WTC11 (cell line): ENCODE measurements at regions not wholly inside any gene's neighbourhood (a gene's known extent, or its start where the extent isn't known, plus 50 kb on each side); places are given as distances from the start of the nearest gene placed in this dataset.

Experiments used
- ATAC-seq: fragments of 200-7000 bp; cut with Tn5 transposase; 2 replicates; pipeline ENCODE4 v1.10.0; 2021; ENCODE audit warnings: mild to moderate bottlenecking, moderate library complexity
- CTCF ChIA-PET: fragments of 300-600 bp; sonication (Branson Sonifier 250); formaldehyde crosslinking; loops from one replicate; lab custom pipeline; 2021; ENCODE audit warnings: antibody characterized with exemption; lab: Charles Lee
- POLR2A ChIA-PET: fragments of 350-600 bp; sonication (Branson Sonifier 250); formaldehyde crosslinking; loops from one replicate; lab custom pipeline; 2021; ENCODE audit warnings: antibody characterized with exemption; lab: Charles Lee
- DNase-seq: peaks from one replicate; pipeline ENCODE4 v3.0.0; 2021; ENCODE audit warnings: low spot score
- H3K27ac Mint-ChIP-seq: 2 replicates; pipeline ENCODE4 v1.8.0; 2021; ENCODE audit warnings: mixed read lengths
- H3K27me3 Mint-ChIP-seq: 2 replicates; pipeline ENCODE4 v1.8.0; 2021; ENCODE audit warnings: low read depth, mild to moderate bottlenecking, moderate library complexity, mixed read lengths
- H3K36me3 Mint-ChIP-seq: 2 replicates; pipeline ENCODE4 v1.8.0; 2021; ENCODE audit warnings: mixed read lengths
- H3K4me1 Mint-ChIP-seq: 2 replicates; pipeline ENCODE4 v1.8.0; 2022; ENCODE audit warnings: mixed read lengths
- H3K4me3 Mint-ChIP-seq: 2 replicates; pipeline ENCODE4 v1.8.0; 2021; ENCODE audit warnings: mild to moderate bottlenecking, moderate library complexity, mixed read lengths
- H3K9me3 Mint-ChIP-seq: 2 replicates; pipeline ENCODE4 v1.8.0; 2021; ENCODE audit warnings: mixed read lengths
- ATF2 ChIP-seq: sonication (generic); formaldehyde crosslinking; IDR thresholded peaks from 2 replicates; pipeline ENCODE4 v1.8.1; 2022; ENCODE audit warnings: low read depth, missing genetic modification reagents, borderline replicate concordance
- ATF3 ChIP-seq: sonication (generic); formaldehyde crosslinking; conservative IDR thresholded peaks from 2 replicates; pipeline ENCODE4 v1.8.1; 2022; ENCODE audit warnings: mild to moderate bottlenecking, missing genetic modification reagents
- ATF6 ChIP-seq: sonication (generic); formaldehyde crosslinking; IDR thresholded peaks from 2 replicates; pipeline ENCODE4 v1.8.1; 2023; ENCODE audit warnings: mild to moderate bottlenecking, missing genetic modification reagents
- CDX4 ChIP-seq: fragments of 250-450 bp; sonication (Bioruptor Pico); IDR thresholded peaks from 2 replicates; pipeline ENCODE4 v1.9.0; 2021; ENCODE audit warnings: moderate library complexity, mild to moderate bottlenecking, inconsistent platforms, borderline replicate concordance
- CREB1 ChIP-seq: sonication (generic); formaldehyde crosslinking; IDR thresholded peaks from 2 replicates; pipeline ENCODE4 v1.8.0; 2023; ENCODE audit warnings: mild to moderate bottlenecking, missing genetic modification reagents
- CREM ChIP-seq: sonication (generic); formaldehyde crosslinking; IDR thresholded peaks from 2 replicates; pipeline ENCODE4 v1.8.1; 2022; ENCODE audit warnings: mild to moderate bottlenecking, missing genetic modification reagents, moderate library complexity
- E2F1 ChIP-seq: sonication (generic); formaldehyde crosslinking; IDR thresholded peaks from 2 replicates; pipeline ENCODE4 v1.8.0; 2022; ENCODE audit warnings: mild to moderate bottlenecking, missing genetic modification reagents
- E2F5 ChIP-seq: sonication (generic); formaldehyde crosslinking; IDR thresholded peaks from 2 replicates; pipeline ENCODE4 v1.8.1; 2022; ENCODE audit warnings: mild to moderate bottlenecking, moderate library complexity, missing genetic modification reagents
- EMX1 ChIP-seq: fragments of 250-450 bp; sonication (Bioruptor Pico); IDR thresholded peaks from 2 replicates; pipeline ENCODE4 v1.8.0; 2021; ENCODE audit warnings: mild to moderate bottlenecking
- ETV6 ChIP-seq: sonication (generic); formaldehyde crosslinking; IDR thresholded peaks from 2 replicates; pipeline ENCODE4 v1.8.1; 2022; ENCODE audit warnings: mild to moderate bottlenecking, missing genetic modification reagents
- GTF2I ChIP-seq: fragments of 250-450 bp; sonication (Bioruptor Pico); conservative IDR thresholded peaks from 2 replicates; pipeline ENCODE4 v1.4.0; 2021; ENCODE audit warnings: mild to moderate bottlenecking
- HMGXB4 ChIP-seq: sonication (generic); formaldehyde crosslinking; IDR thresholded peaks from 2 replicates; pipeline ENCODE4 v1.8.1; 2023; ENCODE audit warnings: mild to moderate bottlenecking, moderate library complexity, missing genetic modification reagents
- IRF1 ChIP-seq: sonication (generic); formaldehyde crosslinking; IDR thresholded peaks from 2 replicates; pipeline ENCODE4 v1.8.0; 2023; ENCODE audit warnings: missing genetic modification reagents
- MXD4 ChIP-seq: fragments of 250-450 bp; sonication (Bioruptor Pico); IDR thresholded peaks from 2 replicates; pipeline ENCODE4 v1.8.0; 2021; ENCODE audit warnings: mild to moderate bottlenecking, moderate library complexity, borderline replicate concordance
- MYBL2 ChIP-seq: sonication (generic); formaldehyde crosslinking; IDR thresholded peaks from 2 replicates; pipeline ENCODE4 v1.8.1; 2023; ENCODE audit warnings: mild to moderate bottlenecking, moderate library complexity, missing genetic modification reagents
- NR1H2 ChIP-seq: sonication (generic); formaldehyde crosslinking; IDR thresholded peaks from 2 replicates; pipeline ENCODE4 v1.9.0; 2021; ENCODE audit warnings: mild to moderate bottlenecking, moderate library complexity, missing genetic modification reagents
- RELA ChIP-seq: sonication (generic); formaldehyde crosslinking; IDR thresholded peaks from 2 replicates; pipeline ENCODE4 v1.8.1; 2022; ENCODE audit warnings: missing genetic modification reagents, mild to moderate bottlenecking, borderline replicate concordance
- SMAD3 ChIP-seq: sonication (generic); formaldehyde crosslinking; IDR thresholded peaks from 2 replicates; pipeline ENCODE4 v1.8.0; 2022; ENCODE audit warnings: missing genetic modification reagents, mild to moderate bottlenecking, borderline replicate concordance
- SOX15 ChIP-seq: fragments of 250-450 bp; sonication (Bioruptor Pico); IDR thresholded peaks from 2 replicates; pipeline ENCODE4 v1.9.0; 2021; ENCODE audit warnings: mild to moderate bottlenecking
- SP1 ChIP-seq: sonication (generic); formaldehyde crosslinking; conservative IDR thresholded peaks from 2 replicates; pipeline ENCODE4 v1.8.1; 2022; ENCODE audit warnings: missing genetic modification reagents
- TCF7 ChIP-seq: sonication (generic); formaldehyde crosslinking; IDR thresholded peaks from 2 replicates; pipeline ENCODE4 v1.8.0; 2022; ENCODE audit warnings: mild to moderate bottlenecking, low read depth, missing genetic modification reagents, moderate library complexity
- TEAD4 ChIP-seq: sonication (generic); formaldehyde crosslinking; IDR thresholded peaks from 2 replicates; pipeline ENCODE4 v1.8.0; 2022; ENCODE audit warnings: mild to moderate bottlenecking, missing genetic modification reagents
- TP53 ChIP-seq: sonication (generic); formaldehyde crosslinking; IDR thresholded peaks from 2 replicates; pipeline ENCODE4 v1.8.1; 2023; ENCODE audit warnings: mild to moderate bottlenecking, missing genetic modification reagents
- ZBTB21 ChIP-seq: sonication (generic); formaldehyde crosslinking; IDR thresholded peaks from 2 replicates; pipeline ENCODE4 v1.8.1; 2023; ENCODE audit warnings: mild to moderate bottlenecking, missing genetic modification reagents, borderline replicate concordance
- ZNF138 ChIP-seq: sonication (generic); formaldehyde crosslinking; conservative IDR thresholded peaks from 2 replicates; pipeline ENCODE4 v1.8.1; 2022; ENCODE audit warnings: mild to moderate bottlenecking, moderate library complexity, missing genetic modification reagents
- ZNF416 ChIP-seq: fragments of 250-450 bp; sonication (Bioruptor Pico); IDR thresholded peaks from 2 replicates; pipeline ENCODE4 v1.9.0; 2021; ENCODE audit warnings: mild to moderate bottlenecking, inconsistent platforms

- no peak for TF ChIP-seq ATF6 (CRISPR knock-in tag)
- no peak for TF ChIP-seq E2F1 (CRISPR knock-in tag)
- no peak for TF ChIP-seq CREB1 (CRISPR knock-in tag)
These were observed 142.8 kb downstream of the ACTR3 start (continued) for GRCh38 chr2:114032705-114033104.

- no peaks in the 10 kb centered on the region for H3K27me3 Mint-ChIP-seq
These were observed 144.9 kb downstream of the ACTR3 start for GRCh38 chr2:114034742-114035141.

GRCh38 chr2:114038710-114039109, 148.8 kb downstream of the ACTR3 start:
- H3K27ac Mint-ChIP-seq, result no peak overlapping the region
- no peak for DNase-seq
- ChIA-PET POLR2A (no interaction called here), CTCF (interaction anchor here (2.3 kb wide), 1 partner anchor 513 kb away, joined by 6 read pairs; no protein-coding TSS in a partner anchor)
- no peak overlapping the region for H3K4me3 Mint-ChIP-seq
- peaks cover 39% of the 10 kb centered on the region for H3K9me3 Mint-ChIP-seq
- no peaks in the 10 kb centered on the region for H3K27me3 Mint-ChIP-seq
- peaks cover 3% of the 10 kb centered on the region; the same call in 1 of the 2 replicates for H3K4me1 Mint-ChIP-seq
- ATAC-seq, result no peak
- H3K36me3 Mint-ChIP-seq, result peaks cover 14% of the 10 kb centered on the region
- TF ChIP-seq SMAD3 (CRISPR knock-in tag) (no peak), ZNF138 (CRISPR knock-in tag) (no peak), ATF3 (CRISPR knock-in tag) (no peak), ETV6 (CRISPR knock-in tag) (no peak), TEAD4 (CRISPR knock-in tag) (no peak), MXD4 (CRISPR knock-in tag) (no peak), ZNF416 (CRISPR knock-in tag) (no peak), NR1H2 (CRISPR knock-in tag) (no peak), GTF2I (CRISPR knock-in tag) (no peak), HMGXB4 (CRISPR knock-in tag) (no peak), TP53 (no peak), MYBL2 (CRISPR knock-in tag) (no peak), CREM (no peak), E2F5 (no peak)

More at GRCh38 chr2:114034742-114035141, 144.9 kb downstream of the ACTR3 start:
- ATAC-seq (no peak), DNase-seq (no peak)
- H3K4me3 Mint-ChIP-seq, result no peak overlapping the region
- POLR2A ChIA-PET, result no interaction called here
- TF ChIP-seq ZBTB21 (CRISPR knock-in tag) (no peak), CDX4 (no peak), ETV6 (CRISPR knock-in tag) (no peak), SOX15 (CRISPR knock-in tag) (no peak), TCF7 (CRISPR knock-in tag) (no peak), IRF1 (CRISPR knock-in tag) (no peak), ATF2 (no peak), EMX1 (CRISPR knock-in tag) (no peak), ZNF416 (CRISPR knock-in tag) (no peak), SP1 (CRISPR knock-in tag) (no peak), RELA (no peak), CREB1 (CRISPR knock-in tag) (no peak)
- TF ChIP-seq, all 79 proteins: peak for 0
- peaks cover 18% of the 10 kb centered on the region for H3K36me3 Mint-ChIP-seq
- no peak overlapping the region for H3K27ac Mint-ChIP-seq
- CTCF ChIA-PET, result no interaction called here
- H3K4me1 Mint-ChIP-seq, result peaks cover 15% of the 10 kb centered on the region
- peaks cover 46% of the 10 kb centered on the region for H3K9me3 Mint-ChIP-seq
